ENCODE measurements at regions not wholly inside any gene's neighbourhood (a gene's known extent, or its start where the extent isn't known, plus 50 kb on each side); places are given as distances from the start of the nearest gene placed in this dataset.

DNA sequence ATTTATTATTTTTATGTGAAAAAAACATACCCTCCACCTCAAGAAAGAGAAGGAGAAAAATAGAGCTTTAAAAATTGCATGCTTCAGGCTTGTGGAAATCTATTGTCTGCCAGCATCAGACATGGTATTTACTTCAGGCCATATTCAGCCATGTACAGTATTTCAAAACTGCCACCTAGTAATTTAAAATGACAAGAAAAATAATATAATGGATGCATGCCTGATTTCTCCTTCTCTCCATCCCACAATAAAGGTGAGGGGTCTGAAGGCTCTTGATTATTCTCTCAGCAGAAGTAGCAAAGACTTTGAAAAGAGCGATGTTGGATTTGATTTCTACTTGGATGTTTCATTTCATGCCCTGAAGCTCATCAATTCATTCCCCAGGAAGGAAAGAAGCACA is 250.7 kb downstream of the TBC1D4 start:
- peaks cover 2% of the 10 kb centered on the region for H3K27me3 Mint-ChIP-seq (ENCODE audit: low read depth)
- peaks cover 8% of the 10 kb centered on the region for H3K9me3 Mint-ChIP-seq
- no peak overlapping the region for H3K4me3 Mint-ChIP-seq
- DNase-seq (ENCODE audit: low spot score) = no peak
- H3K4me1 Mint-ChIP-seq (ENCODE audit: low read depth) = peaks cover 20% of the 10 kb centered on the region
- H3K27ac Mint-ChIP-seq = no peak overlapping the region
- no peaks in the 10 kb centered on the region for H3K36me3 Mint-ChIP-seq (ENCODE audit: low read depth)

DNA sequence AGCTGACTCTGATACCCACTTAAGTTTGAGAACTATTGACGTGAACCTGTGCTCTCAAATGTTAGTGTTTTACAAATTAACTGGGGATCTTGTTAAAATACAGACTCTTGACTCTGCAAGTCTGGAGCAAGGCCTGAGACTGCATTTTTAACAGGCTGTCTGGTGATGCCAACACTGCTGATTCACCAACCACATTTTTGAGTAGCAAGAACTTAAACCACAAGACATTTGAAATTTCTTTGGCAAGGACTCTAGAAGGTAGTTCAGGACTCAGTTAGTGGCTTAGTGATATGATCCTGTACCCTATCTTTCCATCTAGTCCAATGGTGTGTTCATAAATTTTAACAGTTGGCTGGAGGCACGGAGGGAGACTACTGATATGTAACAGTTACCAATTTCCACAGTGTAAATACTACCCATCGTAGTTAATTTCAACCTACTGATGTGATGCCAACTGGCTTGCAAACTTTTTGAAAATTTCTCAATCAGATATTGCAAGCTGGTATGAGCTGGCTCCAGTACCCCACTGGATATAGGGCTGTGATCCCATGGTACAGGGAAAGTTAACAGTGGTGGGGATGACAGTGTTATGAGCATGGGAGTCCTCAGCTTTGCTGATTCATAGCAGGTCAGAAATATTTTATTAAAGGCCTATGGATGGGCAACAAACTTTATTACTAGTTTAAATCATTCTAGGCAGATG is 255.1 kb downstream of the TBC1D4 start:
- Mint-ChIP-seq H3K9me3 (peaks cover 4% of the 10 kb centered on the region), H3K4me3 (no peak overlapping the region), H3K27ac (peak overlapping the region; percentile 11), H3K27me3 (ENCODE audit: low read depth) (peaks cover 2% of the 10 kb centered on the region), H3K36me3 (ENCODE audit: low read depth) (no peaks in the 10 kb centered on the region), H3K4me1 (ENCODE audit: low read depth) (peaks cover 23% of the 10 kb centered on the region)
- DNase-seq (ENCODE audit: low spot score) = peak; percentile 22

DNA sequence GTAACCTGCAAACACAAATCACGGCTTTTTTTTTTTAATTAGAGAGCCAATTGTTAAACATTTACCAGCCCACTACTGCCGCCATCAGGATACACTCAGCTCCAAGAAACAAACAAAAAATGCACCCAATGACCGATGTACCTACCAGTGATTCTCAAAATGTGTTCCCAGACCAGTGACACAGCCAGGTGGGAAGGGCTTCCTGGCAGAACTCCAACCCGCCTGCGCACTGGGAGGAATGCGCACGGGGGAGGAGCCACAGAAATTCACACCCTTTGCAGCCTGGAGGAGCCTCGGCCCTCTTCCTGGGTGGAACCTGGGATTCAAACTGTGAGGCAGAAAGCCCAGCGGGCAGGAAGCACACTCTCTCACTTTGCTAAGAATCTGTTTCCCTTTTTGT is 255.9 kb downstream of the TBC1D4 start:
- DNase-seq (ENCODE audit: low spot score) = no peak
- Mint-ChIP-seq H3K4me3 (no peak overlapping the region), H3K27ac (no peak overlapping the region)

DNA sequence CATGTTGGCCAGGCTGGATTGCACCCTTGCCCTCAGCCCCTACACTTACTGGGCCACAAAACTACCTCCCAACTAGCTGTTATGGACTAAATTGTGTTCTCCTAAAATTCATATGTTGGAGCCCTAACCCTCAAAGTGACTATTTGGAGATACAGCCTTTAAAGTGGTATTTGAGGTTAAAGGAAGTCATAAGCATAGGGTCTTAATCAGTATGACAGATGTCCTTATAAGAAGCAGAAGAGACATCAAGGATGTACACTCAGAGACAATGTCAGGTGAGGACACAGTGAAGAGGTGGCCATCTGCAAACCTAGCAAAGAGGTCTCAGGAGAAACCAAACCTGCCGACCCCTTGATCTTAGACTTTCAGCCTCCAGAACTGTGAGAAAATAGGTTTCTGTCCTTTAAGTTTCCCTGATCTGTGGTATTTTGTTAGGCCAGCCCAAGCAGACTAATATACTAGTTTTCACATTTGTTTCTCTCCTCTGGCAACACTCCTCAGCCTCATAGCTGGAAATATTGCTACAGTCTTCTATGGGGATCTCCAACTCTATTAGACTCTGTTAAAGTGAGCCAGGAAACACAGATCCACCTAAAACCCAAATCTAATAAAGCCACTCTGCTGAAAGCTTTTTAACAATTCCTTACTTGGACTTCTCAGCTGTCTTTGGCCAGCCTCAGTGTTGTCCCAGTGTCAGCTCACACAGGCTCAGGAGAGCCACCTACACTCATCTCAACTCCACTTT is 256.5 kb downstream of the TBC1D4 start:
- H3K9me3 Mint-ChIP-seq = no peaks in the 10 kb centered on the region

More for the DNA sequence above, 255.9 kb downstream of the TBC1D4 start:
- Mint-ChIP-seq H3K4me1 (ENCODE audit: low read depth) (peaks cover 20% of the 10 kb centered on the region), H3K9me3 (no peaks in the 10 kb centered on the region), H3K27me3 (ENCODE audit: low read depth) (peaks cover 6% of the 10 kb centered on the region), H3K36me3 (ENCODE audit: low read depth) (no peaks in the 10 kb centered on the region)

DNA sequence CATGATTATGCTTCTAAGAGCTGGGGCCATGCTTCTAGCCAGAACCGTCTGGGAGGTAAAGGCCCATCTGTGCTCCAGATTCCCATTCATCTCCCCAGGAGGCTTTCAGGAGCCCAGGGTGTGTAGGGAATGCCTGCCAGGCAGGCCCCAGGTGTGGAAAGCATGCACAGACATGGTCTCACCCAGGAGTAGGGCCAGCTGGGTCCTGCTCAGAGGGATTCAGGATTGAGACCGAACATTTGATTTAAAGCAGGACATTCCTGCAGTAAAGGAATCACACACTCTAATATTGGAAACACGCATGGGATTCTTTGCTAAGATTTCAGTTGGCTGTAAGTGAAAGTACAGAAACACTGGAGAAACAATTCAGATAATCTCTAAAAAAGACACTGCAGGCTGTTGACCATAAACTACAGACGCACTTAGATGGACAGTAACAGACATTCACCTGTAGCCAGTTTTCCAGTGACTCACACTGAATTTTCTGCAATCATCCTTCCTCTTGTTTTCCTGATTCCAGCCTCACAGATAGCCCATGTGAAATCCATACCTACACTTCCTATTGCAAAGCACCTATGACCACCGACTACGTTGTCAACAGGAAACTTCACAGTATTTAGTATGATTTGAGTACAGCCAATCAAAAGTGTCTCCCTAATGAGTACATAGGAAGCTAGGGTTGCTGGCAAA is 257.8 kb downstream of the TBC1D4 start:
- no peaks in the 10 kb centered on the region for H3K9me3 Mint-ChIP-seq
- H3K27me3 Mint-ChIP-seq (ENCODE audit: low read depth) = peaks cover 16% of the 10 kb centered on the region
- H3K36me3 Mint-ChIP-seq (ENCODE audit: low read depth) = no peaks in the 10 kb centered on the region
- no peak for DNase-seq (ENCODE audit: low spot score)
- no peak overlapping the region for H3K4me3 Mint-ChIP-seq
- peaks cover 26% of the 10 kb centered on the region for H3K4me1 Mint-ChIP-seq (ENCODE audit: low read depth)
- H3K27ac Mint-ChIP-seq = no peak overlapping the region

More for the DNA sequence above, 256.5 kb downstream of the TBC1D4 start:
- no peak overlapping the region for H3K4me3 Mint-ChIP-seq
- peaks cover 20% of the 10 kb centered on the region for H3K4me1 Mint-ChIP-seq (ENCODE audit: low read depth)
- H3K36me3 Mint-ChIP-seq (ENCODE audit: low read depth) = no peaks in the 10 kb centered on the region
- H3K27me3 Mint-ChIP-seq (ENCODE audit: low read depth) = peaks cover 9% of the 10 kb centered on the region
- no peak overlapping the region for H3K27ac Mint-ChIP-seq
- no peak for DNase-seq (ENCODE audit: low spot score)

DNA sequence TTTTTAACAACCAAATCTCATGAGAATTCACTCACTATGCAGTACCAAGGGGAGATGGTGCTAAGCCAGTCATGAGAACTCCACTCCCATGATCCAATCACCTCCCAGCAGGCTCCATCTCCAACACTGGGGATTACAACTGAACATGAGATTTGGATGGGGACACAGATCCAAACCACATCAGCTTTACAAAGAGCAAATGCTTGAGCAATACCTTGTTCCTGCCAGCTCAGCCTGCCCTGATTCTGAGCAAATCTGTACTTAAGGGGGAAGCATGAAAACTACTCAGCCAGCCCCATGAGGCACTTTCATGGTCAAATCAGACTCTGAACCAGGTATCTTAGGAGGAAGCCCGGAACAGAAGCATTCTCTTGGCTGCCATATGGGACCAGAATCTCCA is 259.9 kb downstream of the TBC1D4 start:
- Mint-ChIP-seq H3K4me3 (no peak overlapping the region), H3K36me3 (ENCODE audit: low read depth) (no peaks in the 10 kb centered on the region), H3K27me3 (ENCODE audit: low read depth) (peaks cover 36% of the 10 kb centered on the region), H3K27ac (no peak overlapping the region), H3K9me3 (no peaks in the 10 kb centered on the region), H3K4me1 (ENCODE audit: low read depth) (peaks cover 17% of the 10 kb centered on the region)
- DNase-seq (ENCODE audit: low spot score) = no peak

DNA sequence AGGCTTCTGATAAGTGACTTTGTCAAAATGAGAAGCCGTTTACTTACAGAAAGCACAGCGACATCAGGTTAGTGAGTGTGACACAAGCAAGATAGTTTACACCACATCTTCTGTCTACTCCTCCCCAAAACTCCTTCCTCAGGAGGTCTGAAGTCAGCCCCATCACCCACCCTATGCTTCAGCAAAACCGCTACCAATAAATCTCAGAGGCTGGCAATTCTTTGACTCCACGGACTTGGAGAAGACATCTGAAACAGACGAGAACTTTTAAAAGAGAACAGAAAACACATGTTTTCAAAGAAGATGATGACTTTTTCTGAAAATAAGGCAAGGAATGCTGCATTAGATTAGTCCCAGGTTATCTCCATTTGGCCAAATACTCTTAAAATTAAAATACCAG is 261.1 kb downstream of the TBC1D4 start:
- no peak overlapping the region for H3K27ac Mint-ChIP-seq
- DNase-seq (ENCODE audit: low spot score) = no peak
- no peaks in the 10 kb centered on the region for H3K9me3 Mint-ChIP-seq
- no peaks in the 10 kb centered on the region for H3K36me3 Mint-ChIP-seq (ENCODE audit: low read depth)
- no peak overlapping the region for H3K4me3 Mint-ChIP-seq
- peaks cover 10% of the 10 kb centered on the region for H3K4me1 Mint-ChIP-seq (ENCODE audit: low read depth)
- H3K27me3 Mint-ChIP-seq (ENCODE audit: low read depth) = peaks cover 42% of the 10 kb centered on the region

DNA sequence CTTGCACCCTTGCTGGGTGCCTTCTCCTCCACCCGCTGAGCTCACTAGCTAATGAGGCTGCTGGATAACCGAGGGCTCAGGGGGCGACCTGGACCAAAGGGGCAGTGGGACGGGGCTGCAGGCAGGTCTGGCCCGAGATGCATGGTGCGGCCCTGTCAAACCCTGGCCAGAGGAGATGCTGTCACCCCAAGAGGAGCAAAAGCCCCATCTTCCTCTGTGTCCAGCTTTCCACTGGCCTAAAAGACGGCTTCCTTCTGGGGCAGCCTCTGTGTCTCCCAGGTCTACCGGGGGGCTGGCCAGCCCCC is 261.8 kb downstream of the TBC1D4 start:
- no peak for DNase-seq (ENCODE audit: low spot score)
- Mint-ChIP-seq H3K4me3 (no peak overlapping the region), H3K27me3 (ENCODE audit: low read depth) (peaks cover 42% of the 10 kb centered on the region), H3K27ac (no peak overlapping the region), H3K9me3 (no peaks in the 10 kb centered on the region), H3K36me3 (ENCODE audit: low read depth) (no peaks in the 10 kb centered on the region), H3K4me1 (ENCODE audit: low read depth) (peaks cover 6% of the 10 kb centered on the region)

DNA sequence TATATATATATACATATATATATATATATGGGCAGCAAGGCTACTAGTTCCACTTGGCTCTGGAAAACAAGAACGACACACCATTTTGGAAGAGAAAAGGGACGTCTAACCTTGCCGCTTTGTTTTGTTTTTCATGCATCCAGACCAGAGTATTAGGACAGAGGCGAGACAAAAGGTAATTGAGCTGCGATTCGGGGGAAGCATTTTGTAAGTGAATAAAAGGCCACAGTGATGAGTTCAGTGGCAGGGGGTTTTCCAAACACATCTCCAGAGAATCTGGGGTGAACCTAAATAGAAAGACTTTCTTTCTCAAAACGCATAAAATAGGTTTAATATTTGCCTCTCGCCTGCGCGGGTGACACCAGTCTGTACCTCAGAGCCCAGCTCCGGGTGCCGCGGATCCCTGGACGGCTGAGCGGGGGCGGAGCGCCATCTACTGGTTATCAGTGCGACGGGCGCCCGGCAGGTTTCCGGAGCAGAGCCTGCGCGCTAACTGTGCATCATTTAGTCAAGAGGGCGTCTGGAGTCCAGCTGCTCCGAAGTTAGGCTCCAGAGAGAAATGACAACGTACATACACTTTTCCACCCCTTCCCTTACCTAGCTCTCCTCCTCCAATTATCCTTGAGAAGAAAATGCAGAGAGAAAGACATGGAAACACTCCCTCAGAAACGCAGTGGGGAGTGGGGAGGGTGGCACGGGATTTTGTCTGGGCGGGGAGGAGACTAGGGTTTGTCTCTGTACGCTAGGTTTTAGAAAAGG is 262.3 kb downstream of the TBC1D4 start:
- H3K36me3 Mint-ChIP-seq (ENCODE audit: low read depth) = no peaks in the 10 kb centered on the region
- no peak overlapping the region for H3K27ac Mint-ChIP-seq
- H3K4me3 Mint-ChIP-seq = peak overlapping the region; percentile 60
- H3K27me3 Mint-ChIP-seq (ENCODE audit: low read depth) = peaks cover 44% of the 10 kb centered on the region
- H3K4me1 Mint-ChIP-seq (ENCODE audit: low read depth) = peaks cover 6% of the 10 kb centered on the region
- DNase-seq (ENCODE audit: low spot score) = peak; percentile 77
- H3K9me3 Mint-ChIP-seq = no peaks in the 10 kb centered on the region

DNA sequence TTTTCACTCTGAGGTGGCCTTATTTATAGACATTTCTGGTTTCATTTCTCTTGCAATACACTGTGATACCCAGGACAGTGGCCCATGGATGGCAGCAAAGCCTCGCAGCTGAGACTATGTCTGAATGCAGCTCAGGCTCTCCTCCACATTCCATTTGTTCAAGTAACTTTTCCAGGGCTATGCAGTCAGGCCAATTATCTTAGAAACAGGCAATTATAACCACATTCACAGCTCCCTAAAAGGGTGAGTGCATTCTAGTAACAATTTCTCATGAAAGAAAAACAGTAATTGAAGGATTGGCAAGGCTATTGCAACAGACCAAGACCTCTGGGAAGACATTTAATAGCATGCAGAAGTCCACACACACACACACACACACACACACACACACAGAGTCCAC is 264.0 kb downstream of the TBC1D4 start:
- H3K9me3 Mint-ChIP-seq = no peaks in the 10 kb centered on the region
- no peak for DNase-seq (ENCODE audit: low spot score)
- H3K4me1 Mint-ChIP-seq (ENCODE audit: low read depth) = peaks cover 6% of the 10 kb centered on the region
- no peak overlapping the region for H3K4me3 Mint-ChIP-seq
- no peaks in the 10 kb centered on the region for H3K36me3 Mint-ChIP-seq (ENCODE audit: low read depth)
- H3K27ac Mint-ChIP-seq = no peak overlapping the region
- H3K27me3 Mint-ChIP-seq (ENCODE audit: low read depth) = peaks cover 49% of the 10 kb centered on the region

DNA sequence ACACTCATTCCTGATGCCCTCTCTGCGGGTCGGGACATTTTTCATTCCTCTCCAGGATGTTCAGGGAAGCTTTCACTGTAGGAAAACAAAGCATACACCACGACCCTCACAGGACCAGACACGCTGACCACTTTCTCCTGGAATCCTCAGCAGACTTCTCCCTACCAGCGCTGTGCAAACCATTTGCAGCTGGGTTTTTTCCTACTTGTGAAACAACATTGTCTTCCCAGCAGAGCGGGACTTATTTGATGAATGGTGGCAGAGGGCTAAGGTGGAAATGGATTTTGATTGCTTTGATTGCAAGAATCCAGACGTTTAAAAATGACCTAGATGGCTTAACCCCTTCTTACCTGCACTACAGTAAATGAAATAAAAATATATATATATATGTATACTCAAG is 265.9 kb downstream of the TBC1D4 start:
- H3K27me3 Mint-ChIP-seq (ENCODE audit: low read depth) = peaks cover 53% of the 10 kb centered on the region
- H3K4me3 Mint-ChIP-seq = no peak overlapping the region
- no peak for DNase-seq (ENCODE audit: low spot score)
- H3K36me3 Mint-ChIP-seq (ENCODE audit: low read depth) = no peaks in the 10 kb centered on the region
- H3K9me3 Mint-ChIP-seq = no peaks in the 10 kb centered on the region
- H3K4me1 Mint-ChIP-seq (ENCODE audit: low read depth) = peaks cover 6% of the 10 kb centered on the region
- H3K27ac Mint-ChIP-seq = no peak overlapping the region

DNA sequence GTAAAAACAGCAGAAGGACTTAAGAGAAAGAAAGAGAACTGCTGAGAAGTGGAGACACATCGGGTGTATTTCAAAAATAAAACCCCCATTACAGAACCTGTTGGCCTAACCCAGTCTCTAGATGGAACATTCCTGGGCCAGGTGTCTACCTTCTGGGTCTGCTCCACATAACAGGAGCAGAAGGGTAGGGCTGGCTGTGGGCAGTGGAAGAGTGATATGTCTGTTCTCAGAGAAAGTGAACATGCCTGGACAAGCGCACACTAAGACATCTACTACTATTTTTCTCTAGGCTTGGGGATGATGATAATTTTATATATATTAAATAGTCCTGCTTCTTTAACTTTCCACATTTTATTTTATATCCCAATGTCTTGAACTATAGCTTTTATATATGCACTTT is 267.1 kb downstream of the TBC1D4 start:
- peaks cover 5% of the 10 kb centered on the region for H3K4me1 Mint-ChIP-seq (ENCODE audit: low read depth)

DNA sequence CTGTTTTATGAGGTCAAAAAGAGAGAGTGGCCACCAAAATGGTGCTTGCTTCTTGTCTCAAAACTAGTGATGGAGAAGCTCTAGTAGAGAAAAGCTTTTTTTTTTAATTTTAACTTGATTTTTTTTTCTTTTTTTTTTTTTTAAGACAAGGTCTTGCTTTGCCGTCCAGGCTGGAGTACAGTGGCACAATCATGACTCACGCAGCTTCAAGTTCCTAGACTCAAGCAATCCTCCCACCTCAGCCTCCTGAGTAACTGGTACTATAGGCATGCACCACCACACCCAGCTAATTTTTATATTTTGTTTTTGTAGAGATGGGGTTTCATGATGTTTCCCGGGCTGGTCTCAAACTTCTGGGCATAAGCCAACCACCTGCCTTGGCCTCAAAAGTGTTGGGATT is 279.0 kb downstream of the TBC1D4 start:
- H3K9me3 Mint-ChIP-seq = no peaks in the 10 kb centered on the region
- no peak overlapping the region for H3K4me3 Mint-ChIP-seq
- H3K36me3 Mint-ChIP-seq (ENCODE audit: low read depth) = no peaks in the 10 kb centered on the region
- H3K27ac Mint-ChIP-seq = no peak overlapping the region
- no peaks in the 10 kb centered on the region for H3K4me1 Mint-ChIP-seq (ENCODE audit: low read depth)
- no peak for DNase-seq (ENCODE audit: low spot score)
- peaks cover 9% of the 10 kb centered on the region for H3K27me3 Mint-ChIP-seq (ENCODE audit: low read depth)

More for the DNA sequence above, 267.1 kb downstream of the TBC1D4 start:
- Mint-ChIP-seq H3K9me3 (no peaks in the 10 kb centered on the region), H3K36me3 (ENCODE audit: low read depth) (no peaks in the 10 kb centered on the region), H3K27me3 (ENCODE audit: low read depth) (peaks cover 51% of the 10 kb centered on the region), H3K27ac (no peak overlapping the region), H3K4me3 (no peak overlapping the region)
- DNase-seq (ENCODE audit: low spot score) = no peak

DNA sequence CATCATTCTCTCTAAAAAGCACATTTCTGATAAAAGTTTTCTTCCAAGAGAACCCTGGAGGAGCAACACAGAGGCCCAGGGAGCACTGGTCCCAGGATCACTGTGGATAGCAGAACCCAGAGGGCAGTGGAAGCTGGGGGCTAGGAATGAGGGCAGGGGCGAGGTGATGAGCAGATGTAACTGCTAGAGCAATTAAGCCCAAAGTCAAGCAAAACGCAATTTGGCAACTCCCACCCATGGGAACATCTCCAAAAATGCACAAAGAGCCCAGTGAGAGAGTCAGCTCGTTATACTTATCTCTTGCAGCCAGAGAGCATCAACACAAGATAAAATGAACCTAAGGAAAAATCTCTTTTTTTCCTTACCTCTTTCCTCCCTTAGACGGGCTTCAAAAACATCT is 284.2 kb downstream of the TBC1D4 start:
- H3K4me3 Mint-ChIP-seq = no peak overlapping the region
- H3K4me1 Mint-ChIP-seq (ENCODE audit: low read depth) = no peaks in the 10 kb centered on the region
- no peaks in the 10 kb centered on the region for H3K9me3 Mint-ChIP-seq
- DNase-seq (ENCODE audit: low spot score) = no peak
- H3K27me3 Mint-ChIP-seq (ENCODE audit: low read depth) = peaks cover 12% of the 10 kb centered on the region
- H3K27ac Mint-ChIP-seq = no peak overlapping the region
- no peaks in the 10 kb centered on the region for H3K36me3 Mint-ChIP-seq (ENCODE audit: low read depth)

All from T-helper 2 cell treated with Interferon-gamma antibody and Interleukin-4, amounts not matched to agents 5 μg/mL and 100 μg/mL, for 36 hours (primary cell).